DND-41 (cell line): ENCODE measurements at regions not wholly inside any gene's neighbourhood (a gene's known extent, or its start where the extent isn't known, plus 50 kb on each side); places are given as distances from the start of the nearest gene placed in this dataset.

Source experiments
- ATAC-seq: fragments of 200-7000 bp; cut with Tn5 transposase; 3 replicates; pipeline ENCODE4 v1.9.1; 2021; ENCODE audit warnings: low read depth; ENCODE audit not compliant: insufficient read depth
- DNase-seq: peaks from one replicate; pipeline ENCODE4 v3.0.0-alpha.2; 2020
- H2AFZ ChIP-seq: 2 replicates; pipeline ENCODE4 v1.6.0; 2012; ENCODE audit warnings: low read depth, low read length
- H3K27ac ChIP-seq: 2 replicates; pipeline ENCODE4 v1.5.1; 2012; ENCODE audit warnings: low read length, inconsistent platforms
- H3K27me3 ChIP-seq: fragments of 200-600 bp; sonication (generic); 2 replicates; pipeline ENCODE4 v1.6.0; 2012; ENCODE audit warnings: low read length, mild to moderate bottlenecking, inconsistent platforms; ENCODE audit not compliant: insufficient read depth, poor library complexity
- H3K36me3 ChIP-seq: 2 replicates; pipeline ENCODE4 v1.5.1; 2012; ENCODE audit warnings: low read length, inconsistent platforms; ENCODE audit not compliant: insufficient read depth
- H3K4me1 ChIP-seq: 2 replicates; pipeline ENCODE4 v1.5.1; 2012; ENCODE audit warnings: mild to moderate bottlenecking, low read length; ENCODE audit not compliant: insufficient read depth
- H3K4me2 ChIP-seq: 2 replicates; pipeline ENCODE4 v1.6.0; 2012; ENCODE audit warnings: mild to moderate bottlenecking, moderate library complexity, low read length, inconsistent platforms; ENCODE audit not compliant: insufficient read depth
- H3K4me3 ChIP-seq, 2 experiments: fragments of 200-600 bp in 1 of 2; shearing (Covaris generic) in 1 of 2; 2 replicates each; pipeline ENCODE4 v1.5.1; 2012 to 2016; ENCODE audit warnings: inconsistent platforms in 2 of 2, low read length in 2 of 2, mild to moderate bottlenecking in 2 of 2, low read depth in 1 of 2, moderate library complexity in 1 of 2
- H3K79me2 ChIP-seq: 2 replicates; pipeline ENCODE4 v1.6.0; 2012; ENCODE audit warnings: low read length, inconsistent platforms; ENCODE audit not compliant: insufficient read depth
- H3K9ac ChIP-seq: 2 replicates; pipeline ENCODE4 v1.6.0; 2012; ENCODE audit warnings: low read depth, mild to moderate bottlenecking, inconsistent platforms, low read length, moderate library complexity
- H3K9me3 ChIP-seq: 2 replicates; pipeline ENCODE4 v1.5.1; 2012; ENCODE audit warnings: low read length, moderate library complexity, mild to moderate bottlenecking, inconsistent platforms; ENCODE audit not compliant: insufficient read depth, severe bottlenecking
- H4K20me1 ChIP-seq: 2 replicates; pipeline ENCODE4 v1.6.0; 2012; ENCODE audit warnings: low read length; ENCODE audit not compliant: insufficient read depth
- CTCF ChIP-seq: IDR thresholded peaks from 2 replicates; pipeline ENCODE4 v1.5.1; 2012; ENCODE audit warnings: borderline replicate concordance, low read length, moderate library complexity, mild to moderate bottlenecking; ENCODE audit not compliant: poor library complexity, severe bottlenecking; ENCODE audit errors: extremely low read depth
- EZH2 ChIP-seq: IDR thresholded peaks from 3 replicates; pipeline ENCODE4 v1.6.1; 2012; ENCODE audit warnings: borderline replicate concordance, low read depth, mild to moderate bottlenecking, moderate library complexity, low read length, inconsistent platforms; ENCODE audit not compliant: severe bottlenecking

- no peaks in the 10 kb centered on the region for H4K20me1 ChIP-seq
- H3K36me3 ChIP-seq = no peaks in the 10 kb centered on the region
- ATAC-seq (no peak), DNase-seq (no peak)
- H3K9me3 ChIP-seq = no peaks in the 10 kb centered on the region
- H3K4me3 ChIP-seq = no peak overlapping the region
- no peaks in the 10 kb centered on the region for H3K4me1 ChIP-seq
- TF ChIP-seq EZH2 (no peak), CTCF (no peak)
- H3K79me2 ChIP-seq = no peaks in the 10 kb centered on the region
- H3K4me2 ChIP-seq = no peak overlapping the region
- H3K27me3 ChIP-seq = no peaks in the 10 kb centered on the region
- H2AFZ ChIP-seq = no peak overlapping the region
- no peak overlapping the region for H3K9ac ChIP-seq
- no peak overlapping the region for H3K27ac ChIP-seq
Measured at GRCh38 chrX:69103539-69103938, 61.7 kb downstream of the PJA1 start.

GRCh38 chrX:69102612-69103194, 62.5 kb downstream of the PJA1 start:
- no peak for TF ChIP-seq CTCF
- no peak for TF ChIP-seq EZH2
- H3K27ac ChIP-seq = no peak overlapping the region
- no peak for DNase-seq
- no peak overlapping the region for H3K4me2 ChIP-seq
- H3K4me1 ChIP-seq = no peaks in the 10 kb centered on the region
- no peak for ATAC-seq
- no peak overlapping the region for H2AFZ ChIP-seq
- no peaks in the 10 kb centered on the region for H3K79me2 ChIP-seq
- H3K36me3 ChIP-seq = no peaks in the 10 kb centered on the region
- H3K9ac ChIP-seq = no peak overlapping the region
- no peaks in the 10 kb centered on the region for H3K9me3 ChIP-seq
- H3K4me3 ChIP-seq = no peak overlapping the region
- no peaks in the 10 kb centered on the region for H3K27me3 ChIP-seq
- H4K20me1 ChIP-seq = no peaks in the 10 kb centered on the region

GRCh38 chrX:69101683-69102251, 63.5 kb downstream of the PJA1 start:
- Histone ChIP-seq H3K27me3 (no peaks in the 10 kb centered on the region), H3K4me2 (no peak overlapping the region), H3K27ac (no peak overlapping the region), H3K9ac (no peak overlapping the region), H3K4me3 (no peak overlapping the region), H3K9me3 (no peaks in the 10 kb centered on the region), H3K36me3 (no peaks in the 10 kb centered on the region), H3K4me1 (no peaks in the 10 kb centered on the region), H4K20me1 (no peaks in the 10 kb centered on the region), H2AFZ (no peak overlapping the region), H3K79me2 (no peaks in the 10 kb centered on the region)
- ATAC-seq (no peak), DNase-seq (no peak)
- TF ChIP-seq CTCF = no peak
- no peak for TF ChIP-seq EZH2
